ENCODE measurements at regions not wholly inside any gene's neighbourhood (a gene's known extent, or its start where the extent isn't known, plus 50 kb on each side); places are given as distances from the start of the nearest gene placed in this dataset.

DNA sequence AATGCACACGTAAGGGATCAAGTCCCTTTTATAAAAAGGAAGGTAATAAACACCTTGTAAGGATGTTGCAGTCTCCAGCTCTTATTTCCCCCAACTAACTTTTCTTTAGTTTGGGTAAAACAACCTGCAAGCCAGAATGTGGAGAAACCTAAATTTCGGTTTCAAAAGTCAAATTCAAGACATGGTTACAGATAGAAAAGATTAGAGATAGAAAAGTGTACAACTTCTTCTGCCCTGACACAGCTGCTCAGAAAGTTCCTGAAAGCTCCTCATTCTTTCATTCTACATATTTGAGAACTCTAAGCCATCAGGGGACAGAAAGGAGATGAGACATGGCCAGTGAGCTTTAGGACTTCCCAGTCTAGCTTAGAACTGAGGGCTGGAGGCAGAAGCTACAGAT lies 574.9 kb downstream of the DIPK2A start:
- no peaks in the 10 kb centered on the region for H3K27me3 Mint-ChIP-seq
- H3K36me3 Mint-ChIP-seq: no peaks in the 10 kb centered on the region
- H3K9me3 Mint-ChIP-seq: no peaks in the 10 kb centered on the region
- peaks cover 14% of the 10 kb centered on the region for H3K4me1 Mint-ChIP-seq (ENCODE audit: unreplicated experiment)
- H3K4me3 Mint-ChIP-seq: no peak overlapping the region
- H3K27ac Mint-ChIP-seq: no peak overlapping the region
- no peak for TF ChIP-seq CTCF (conservative IDR thresholded peaks at IDR 0.05)
- no peak for DNase-seq (ENCODE audit: extremely low spot score, unreplicated experiment)

DNA sequence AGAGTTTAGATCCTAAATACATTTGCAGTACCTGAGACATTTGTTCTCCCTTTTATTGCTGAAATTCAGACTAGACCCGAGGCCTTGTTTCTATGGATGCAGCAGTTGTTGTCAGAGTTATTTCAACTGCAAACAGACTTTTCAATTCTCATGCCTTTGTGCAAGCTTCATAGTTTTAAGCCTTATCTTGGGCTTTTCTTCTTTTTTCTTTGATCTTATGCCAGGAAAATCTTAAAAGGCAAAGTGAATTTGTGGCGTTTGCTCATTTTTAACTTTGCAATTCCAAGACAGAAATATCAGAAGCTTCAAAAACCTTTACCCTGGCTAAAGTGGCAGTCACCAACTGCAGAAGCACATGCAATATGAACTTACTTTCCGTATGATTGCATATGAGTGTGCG lies 576.7 kb downstream of the DIPK2A start:
- Mint-ChIP-seq H3K4me1 (ENCODE audit: unreplicated experiment) (peaks cover 19% of the 10 kb centered on the region), H3K27me3 (no peaks in the 10 kb centered on the region), H3K27ac (no peak overlapping the region), H3K36me3 (no peaks in the 10 kb centered on the region), H3K4me3 (no peak overlapping the region), H3K9me3 (no peaks in the 10 kb centered on the region)
- DNase-seq (ENCODE audit: extremely low spot score, unreplicated experiment): no peak
- no peak for TF ChIP-seq CTCF (conservative IDR thresholded peaks at IDR 0.05)

DNA sequence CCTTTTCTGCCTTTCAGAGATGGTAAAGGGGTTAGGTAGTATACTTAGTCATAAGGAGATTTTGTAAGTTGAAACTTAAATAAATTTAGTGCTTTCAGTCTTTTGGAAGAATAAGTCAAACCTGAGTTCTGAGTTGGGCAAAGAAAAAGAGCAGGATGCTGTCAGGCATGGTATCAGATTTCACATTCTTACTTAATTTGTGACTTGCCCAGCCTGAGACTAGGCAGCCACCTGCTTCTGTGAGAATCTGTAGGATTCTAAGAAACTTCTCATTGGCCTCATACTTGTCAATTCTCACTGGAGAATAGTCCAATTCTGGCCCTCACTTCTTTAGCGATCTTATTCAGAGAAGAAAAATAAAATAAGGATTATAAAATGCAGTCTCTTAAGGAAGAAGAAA lies 577.5 kb downstream of the DIPK2A start:
- DNase-seq (ENCODE audit: extremely low spot score, unreplicated experiment): no peak
- no peak for TF ChIP-seq CTCF (conservative IDR thresholded peaks at IDR 0.05)
- Mint-ChIP-seq H3K27me3 (no peaks in the 10 kb centered on the region), H3K36me3 (no peaks in the 10 kb centered on the region), H3K9me3 (no peaks in the 10 kb centered on the region), H3K4me3 (no peak overlapping the region), H3K27ac (no peak overlapping the region), H3K4me1 (ENCODE audit: unreplicated experiment) (peaks cover 19% of the 10 kb centered on the region)

- Mint-ChIP-seq H3K36me3 (no peaks in the 10 kb centered on the region), H3K4me3 (no peak overlapping the region), H3K27me3 (no peaks in the 10 kb centered on the region), H3K9me3 (no peaks in the 10 kb centered on the region), H3K4me1 (ENCODE audit: unreplicated experiment) (peaks cover 19% of the 10 kb centered on the region), H3K27ac (no peak overlapping the region)
- no peak for TF ChIP-seq CTCF (conservative IDR thresholded peaks at IDR 0.05)
- DNase-seq (ENCODE audit: extremely low spot score, unreplicated experiment): no peak
These were observed 580.9 kb downstream of the DIPK2A start for GRCh38 chr3:144552346-144553057.

- no peak for DNase-seq (ENCODE audit: extremely low spot score, unreplicated experiment)
- Mint-ChIP-seq H3K4me1 (ENCODE audit: unreplicated experiment) (peaks cover 19% of the 10 kb centered on the region), H3K36me3 (no peaks in the 10 kb centered on the region), H3K27me3 (no peaks in the 10 kb centered on the region), H3K27ac (no peak overlapping the region), H3K4me3 (no peak overlapping the region), H3K9me3 (no peaks in the 10 kb centered on the region)
- no peak for TF ChIP-seq CTCF (conservative IDR thresholded peaks at IDR 0.05)
These were observed 581.7 kb downstream of the DIPK2A start for GRCh38 chr3:144553301-144553700.

GRCh38 chr3:144554889-144555288 lies 583.3 kb downstream of the DIPK2A start:
- no peaks in the 10 kb centered on the region for H3K9me3 Mint-ChIP-seq
- H3K4me3 Mint-ChIP-seq: no peak overlapping the region
- no peaks in the 10 kb centered on the region for H3K36me3 Mint-ChIP-seq
- H3K27ac Mint-ChIP-seq: no peak overlapping the region
- H3K27me3 Mint-ChIP-seq: no peaks in the 10 kb centered on the region
- no peak for TF ChIP-seq CTCF (conservative IDR thresholded peaks at IDR 0.05)
- no peak for DNase-seq (ENCODE audit: extremely low spot score, unreplicated experiment)
- peaks cover 5% of the 10 kb centered on the region for H3K4me1 Mint-ChIP-seq (ENCODE audit: unreplicated experiment)
